Type B pancreatic cell (in vitro differentiated cells): ENCODE measurements at regions not wholly inside any gene's neighbourhood (a gene's known extent, or its start where the extent isn't known, plus 50 kb on each side); places are given as distances from the start of the nearest gene placed in this dataset.

Source experiments
- DNase-seq: peaks from one replicate; pipeline ENCODE4 v3.0.0; 2021; ENCODE audit warnings: mixed read lengths; ENCODE audit not compliant: unreplicated experiment; ENCODE audit errors: extremely low spot score
- H3K27ac Mint-ChIP-seq: 2 replicates; pipeline ENCODE4 v1.8.0; 2021; ENCODE audit warnings: mild to moderate bottlenecking, mixed read lengths
- H3K27me3 Mint-ChIP-seq: 2 replicates; pipeline ENCODE4 v1.8.0; 2021; ENCODE audit warnings: mixed read lengths
- H3K36me3 Mint-ChIP-seq: 2 replicates; pipeline ENCODE4 v1.8.0; 2021; ENCODE audit warnings: mixed read lengths
- H3K4me1 Mint-ChIP-seq: one replicate; pipeline ENCODE4 v1.8.0; 2021; ENCODE audit warnings: mixed read lengths; ENCODE audit not compliant: unreplicated experiment
- H3K4me3 Mint-ChIP-seq: 2 replicates; pipeline ENCODE4 v1.8.0; 2021; ENCODE audit warnings: mild to moderate bottlenecking, mixed read lengths
- H3K9me3 Mint-ChIP-seq: 2 replicates; pipeline ENCODE4 v1.8.0; 2021; ENCODE audit warnings: mixed read lengths
- TF ChIP-seq, protein P1 (sequence below): fragments of 200-600 bp; sonication (generic); conservative IDR thresholded peaks from 2 replicates; pipeline ENCODE4 v1.5.0; 2021; ENCODE audit warnings: antibody characterized with exemption, mild to moderate bottlenecking

DNA sequence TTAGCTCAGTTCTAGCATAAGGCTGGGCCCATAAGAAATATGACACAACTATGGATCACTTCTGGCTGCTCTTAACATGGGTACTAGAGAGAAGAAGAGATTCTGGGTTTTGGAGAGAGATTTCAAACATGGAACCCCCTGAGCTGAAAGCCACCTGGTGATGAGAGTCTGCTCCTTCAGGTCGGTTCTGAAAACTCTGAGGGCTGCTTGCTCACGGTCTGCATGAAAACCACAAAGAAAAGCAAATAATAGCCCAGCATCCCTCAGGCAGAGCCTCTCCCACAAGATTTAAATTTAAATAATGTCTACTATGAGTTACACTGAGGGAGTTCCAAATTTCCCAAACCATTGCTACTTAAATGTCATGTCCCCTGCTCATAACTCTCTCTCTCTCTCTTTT lies 301.5 kb downstream of the BMP7 start:
- H3K4me1 Mint-ChIP-seq = peaks cover 4% of the 10 kb centered on the region
- peaks cover 4% of the 10 kb centered on the region for H3K36me3 Mint-ChIP-seq
- H3K9me3 Mint-ChIP-seq = peaks cover 8% of the 10 kb centered on the region
- no peak for DNase-seq
- no peak overlapping the region for H3K4me3 Mint-ChIP-seq
- no peak overlapping the region for H3K27ac Mint-ChIP-seq
- peaks cover 13% of the 10 kb centered on the region for H3K27me3 Mint-ChIP-seq
- TF ChIP-seq, protein P1, sequence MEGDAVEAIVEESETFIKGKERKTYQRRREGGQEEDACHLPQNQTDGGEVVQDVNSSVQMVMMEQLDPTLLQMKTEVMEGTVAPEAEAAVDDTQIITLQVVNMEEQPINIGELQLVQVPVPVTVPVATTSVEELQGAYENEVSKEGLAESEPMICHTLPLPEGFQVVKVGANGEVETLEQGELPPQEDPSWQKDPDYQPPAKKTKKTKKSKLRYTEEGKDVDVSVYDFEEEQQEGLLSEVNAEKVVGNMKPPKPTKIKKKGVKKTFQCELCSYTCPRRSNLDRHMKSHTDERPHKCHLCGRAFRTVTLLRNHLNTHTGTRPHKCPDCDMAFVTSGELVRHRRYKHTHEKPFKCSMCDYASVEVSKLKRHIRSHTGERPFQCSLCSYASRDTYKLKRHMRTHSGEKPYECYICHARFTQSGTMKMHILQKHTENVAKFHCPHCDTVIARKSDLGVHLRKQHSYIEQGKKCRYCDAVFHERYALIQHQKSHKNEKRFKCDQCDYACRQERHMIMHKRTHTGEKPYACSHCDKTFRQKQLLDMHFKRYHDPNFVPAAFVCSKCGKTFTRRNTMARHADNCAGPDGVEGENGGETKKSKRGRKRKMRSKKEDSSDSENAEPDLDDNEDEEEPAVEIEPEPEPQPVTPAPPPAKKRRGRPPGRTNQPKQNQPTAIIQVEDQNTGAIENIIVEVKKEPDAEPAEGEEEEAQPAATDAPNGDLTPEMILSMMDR = no peak

DNA sequence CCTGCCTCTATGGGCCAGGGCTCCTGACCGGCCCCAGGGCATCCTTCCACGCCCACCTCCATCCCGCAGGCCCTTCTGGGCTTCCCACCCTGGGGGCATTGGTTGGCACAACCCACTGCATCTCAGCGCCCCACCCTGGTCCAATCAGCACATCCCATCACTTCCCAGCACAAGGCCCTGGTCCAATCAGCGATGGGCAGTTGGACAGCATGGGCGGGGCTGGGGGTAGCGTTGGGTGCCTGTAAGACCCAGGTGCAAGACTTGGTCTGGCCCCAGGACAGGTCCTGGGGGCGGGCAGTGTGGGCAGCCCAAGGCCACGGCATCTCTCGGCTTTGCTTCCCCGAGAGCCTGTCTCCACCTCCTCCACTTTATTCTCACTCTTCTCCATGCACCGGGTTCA lies 298.5 kb downstream of the BMP7 start:
- TF ChIP-seq, protein P1 = no peak
- H3K27me3 Mint-ChIP-seq = peaks cover 27% of the 10 kb centered on the region
- no peak for DNase-seq
- H3K9me3 Mint-ChIP-seq = peaks cover 8% of the 10 kb centered on the region
- peaks cover 4% of the 10 kb centered on the region for H3K36me3 Mint-ChIP-seq
- H3K4me1 Mint-ChIP-seq = peaks cover 4% of the 10 kb centered on the region
- no peak overlapping the region for H3K27ac Mint-ChIP-seq
- H3K4me3 Mint-ChIP-seq = no peak overlapping the region

DNA sequence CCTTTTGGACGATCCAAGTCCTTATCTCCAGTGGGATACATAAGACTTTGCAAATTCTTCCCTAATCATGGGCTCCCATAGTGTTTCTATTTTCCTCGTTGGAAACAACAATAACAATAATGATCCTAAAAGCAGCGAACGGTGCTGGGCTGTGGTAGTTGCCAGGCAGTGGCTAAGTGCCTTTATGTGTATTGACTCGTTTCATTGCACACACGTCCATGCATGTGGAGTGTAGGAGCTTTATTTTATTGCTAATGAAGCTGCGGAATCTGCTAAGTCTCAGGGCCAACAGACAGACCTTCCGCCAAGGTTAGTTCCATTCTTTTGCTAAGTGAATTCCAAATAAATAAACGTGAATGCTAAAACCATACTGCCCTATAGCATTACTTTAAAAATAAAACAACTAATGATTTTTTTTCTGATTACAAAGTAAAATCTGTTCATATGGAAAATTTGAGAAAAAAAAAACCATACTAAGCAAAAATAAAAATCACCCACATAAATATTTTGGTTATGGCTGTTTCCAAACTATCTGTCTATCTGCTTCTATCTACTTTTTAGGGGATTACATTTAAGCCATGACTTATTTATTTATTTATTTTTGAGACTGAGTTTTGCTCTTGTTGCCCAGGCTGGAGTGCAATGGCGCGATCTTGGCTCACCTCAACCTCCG lies 297.9 kb downstream of the BMP7 start:
- peaks cover 7% of the 10 kb centered on the region for H3K4me1 Mint-ChIP-seq
- H3K36me3 Mint-ChIP-seq = peaks cover 4% of the 10 kb centered on the region
- H3K27me3 Mint-ChIP-seq = peaks cover 28% of the 10 kb centered on the region
- TF ChIP-seq, protein P1 = no peak
- H3K4me3 Mint-ChIP-seq = no peak overlapping the region
- peaks cover 8% of the 10 kb centered on the region for H3K9me3 Mint-ChIP-seq
- no peak for DNase-seq
- H3K27ac Mint-ChIP-seq = no peak overlapping the region

DNA sequence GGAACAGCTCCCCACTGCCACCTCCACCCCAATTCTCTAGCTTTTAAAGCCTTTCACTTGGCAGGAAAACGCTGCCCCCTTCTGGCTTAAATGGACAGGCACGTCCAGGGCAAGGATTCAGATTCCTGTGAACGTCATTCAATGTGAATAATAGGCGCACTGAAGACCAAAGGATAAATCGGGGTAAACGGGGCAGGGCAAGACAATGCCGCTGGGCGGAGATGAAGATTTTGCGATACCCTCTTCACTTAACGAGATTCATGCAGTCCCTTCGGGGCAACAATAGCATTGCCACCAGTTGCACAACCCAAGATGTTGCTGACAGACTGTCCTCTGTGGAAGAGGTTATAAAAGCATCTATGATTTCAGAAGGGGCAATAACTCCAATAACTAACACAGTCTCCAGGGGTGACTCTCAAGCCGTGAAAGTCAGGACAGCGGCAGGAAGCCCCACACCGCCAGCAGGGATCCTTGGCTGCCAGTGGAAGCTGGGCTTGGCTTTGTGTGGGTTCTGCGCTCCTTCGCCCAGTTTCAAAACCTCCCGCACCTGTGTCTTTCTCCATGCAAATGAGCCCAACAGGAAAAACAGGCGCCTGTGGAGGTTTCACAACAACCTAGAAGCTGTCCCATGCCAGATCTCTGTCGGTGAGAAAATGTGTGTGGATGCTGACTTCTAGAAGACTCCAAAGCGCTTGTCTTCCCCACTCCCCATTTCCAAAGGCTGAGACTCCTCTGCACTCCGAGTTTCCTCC lies 291.8 kb downstream of the BMP7 start:
- Mint-ChIP-seq H3K4me1 (peaks cover 15% of the 10 kb centered on the region), H3K27me3 (peaks cover 49% of the 10 kb centered on the region)
- no peak for DNase-seq

DNA sequence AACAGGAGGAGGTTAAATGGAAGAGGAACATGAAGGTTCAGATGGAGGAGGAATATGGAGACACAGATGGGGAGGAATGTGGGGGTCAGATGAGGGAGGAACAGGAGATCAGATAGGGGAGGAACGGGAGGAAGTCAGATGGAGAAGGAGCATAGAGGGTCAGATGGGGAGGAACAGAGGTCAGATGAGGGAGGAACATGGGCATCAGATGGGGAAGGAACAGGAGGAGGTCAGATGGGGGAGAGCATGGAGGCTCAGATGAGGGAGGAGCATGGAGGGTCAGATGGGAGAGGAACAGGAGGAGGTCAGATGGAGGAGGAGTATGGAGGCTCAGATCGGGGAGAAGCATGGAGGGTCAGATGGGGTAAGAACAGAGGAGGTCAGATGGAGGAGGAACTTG lies 290.6 kb downstream of the BMP7 start:
- H3K27ac Mint-ChIP-seq = peak overlapping the region; percentile 50
- H3K36me3 Mint-ChIP-seq = no peaks in the 10 kb centered on the region
- no peaks in the 10 kb centered on the region for H3K9me3 Mint-ChIP-seq
- peaks cover 46% of the 10 kb centered on the region for H3K27me3 Mint-ChIP-seq
- no peak for DNase-seq
- TF ChIP-seq, protein P1 = no peak
- H3K4me3 Mint-ChIP-seq = no peak overlapping the region
- peaks cover 18% of the 10 kb centered on the region for H3K4me1 Mint-ChIP-seq

More for the DNA sequence above, 291.8 kb downstream of the BMP7 start:
- H3K4me3 Mint-ChIP-seq = peak overlapping the region; percentile 52
- no peaks in the 10 kb centered on the region for H3K36me3 Mint-ChIP-seq
- TF ChIP-seq, protein P1 = peak; percentile 88
- H3K27ac Mint-ChIP-seq = peak overlapping the region; percentile 63
- H3K9me3 Mint-ChIP-seq = no peaks in the 10 kb centered on the region
